Right lobe of liver (tissue), 4 donors: ENCODE measurements at regions not wholly inside any gene's neighbourhood (a gene's known extent, or its start where the extent isn't known, plus 50 kb on each side); places are given as distances from the start of the nearest gene placed in this dataset.

Experiments used
- POLR2A ChIP-seq: fragments of 450-650 bp; IDR thresholded peaks from one replicate; pipeline ENCODE4 v1.6.1; 2017; ENCODE audit warnings: antibody characterized with exemption, mild to moderate bottlenecking
- TF ChIP-seq, protein P1 (sequence below), 4 donors: fragments of 200-600 bp in 3 of 4; fragments of 450-650 bp in 1 of 4; IDR thresholded peaks; one replicate each; pipeline versions ENCODE4 v1.5.1 to v1.8.0; 2016 to 2022; ENCODE audit warnings: antibody characterized with exemption in 4 of 4, mild to moderate bottlenecking in 2 of 4
- donor health status: DM: no; HTN: no; CAD: no.
- donor health status: DM: no; HTN: no; CAD: no.
- donor health status: DM: no; HTN: yes; CAD: no.

DNA sequence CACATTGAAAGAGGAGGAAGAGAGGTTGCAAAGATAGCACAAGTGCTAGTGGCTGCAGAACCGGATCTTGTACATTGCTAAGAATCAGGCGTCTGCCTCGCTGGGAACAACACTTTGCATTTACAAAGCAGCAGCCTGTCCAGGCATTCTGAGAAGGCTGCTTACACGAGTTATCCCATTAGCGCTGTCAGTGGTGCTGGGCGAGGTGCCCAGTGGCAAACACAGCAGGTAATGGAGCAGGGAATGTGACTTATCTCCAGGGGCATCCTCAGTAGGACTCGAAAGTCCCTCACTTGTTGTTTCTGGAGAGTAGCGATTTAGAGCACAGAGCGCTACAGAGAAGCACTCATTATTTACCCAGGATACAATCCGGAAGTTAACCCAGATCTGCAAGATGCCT is 209.6 kb downstream of the OLFM4 start:
- TF ChIP-seq, protein P1, sequence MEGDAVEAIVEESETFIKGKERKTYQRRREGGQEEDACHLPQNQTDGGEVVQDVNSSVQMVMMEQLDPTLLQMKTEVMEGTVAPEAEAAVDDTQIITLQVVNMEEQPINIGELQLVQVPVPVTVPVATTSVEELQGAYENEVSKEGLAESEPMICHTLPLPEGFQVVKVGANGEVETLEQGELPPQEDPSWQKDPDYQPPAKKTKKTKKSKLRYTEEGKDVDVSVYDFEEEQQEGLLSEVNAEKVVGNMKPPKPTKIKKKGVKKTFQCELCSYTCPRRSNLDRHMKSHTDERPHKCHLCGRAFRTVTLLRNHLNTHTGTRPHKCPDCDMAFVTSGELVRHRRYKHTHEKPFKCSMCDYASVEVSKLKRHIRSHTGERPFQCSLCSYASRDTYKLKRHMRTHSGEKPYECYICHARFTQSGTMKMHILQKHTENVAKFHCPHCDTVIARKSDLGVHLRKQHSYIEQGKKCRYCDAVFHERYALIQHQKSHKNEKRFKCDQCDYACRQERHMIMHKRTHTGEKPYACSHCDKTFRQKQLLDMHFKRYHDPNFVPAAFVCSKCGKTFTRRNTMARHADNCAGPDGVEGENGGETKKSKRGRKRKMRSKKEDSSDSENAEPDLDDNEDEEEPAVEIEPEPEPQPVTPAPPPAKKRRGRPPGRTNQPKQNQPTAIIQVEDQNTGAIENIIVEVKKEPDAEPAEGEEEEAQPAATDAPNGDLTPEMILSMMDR (IDR thresholded peaks at IDR 0.05), result no peak
- no peak for TF ChIP-seq POLR2A
